Upper lobe of left lung (tissue), 6 donors: ENCODE measurements at regions not wholly inside any gene's neighbourhood (a gene's known extent, or its start where the extent isn't known, plus 50 kb on each side); places are given as distances from the start of the nearest gene placed in this dataset.

Experiments
- ATAC-seq, 2 donors: fragments of 200-7000 bp; cut with Tn5 transposase; one replicate each; pipeline ENCODE4 v1.9.1; 2022; ENCODE audit warnings: mild to moderate bottlenecking in 2 of 2, moderate library complexity in 2 of 2; ENCODE audit not compliant: low FRiP score in 2 of 2
- DNase-seq, 2 donors: peaks; one replicate each; pipeline ENCODE4 v3.0.0-alpha.2; 2019 to 2020
- H3K27ac ChIP-seq, 4 donors: fragments of 200-600 bp; sonication (generic); one replicate each; pipeline ENCODE4 v1.5.1; 2016 to 2019
- H3K27me3 ChIP-seq, 4 donors: fragments of 200-600 bp; sonication (generic); one replicate each; pipeline ENCODE4 v1.5.1; 2017 to 2019
- H3K36me3 ChIP-seq, 4 donors: fragments of 200-600 bp; sonication (generic); one replicate each; pipeline ENCODE4 v1.5.1; 2016 to 2019
- H3K4me1 ChIP-seq, 4 donors: fragments of 200-600 bp; sonication (generic); one replicate each; pipeline ENCODE4 v1.5.1; 2018 to 2019
- H3K4me3 ChIP-seq, 4 donors: fragments of 200-600 bp; sonication (generic); one replicate each; pipeline ENCODE4 v1.5.1; 2017 to 2019; ENCODE audit warnings: mild to moderate bottlenecking in 2 of 4, moderate library complexity in 1 of 4
- H3K9me3 ChIP-seq, 4 donors: fragments of 200-600 bp; sonication (generic); one replicate each; pipeline ENCODE4 v1.5.1; 2018 to 2019
- EP300 ChIP-seq, 4 donors: sonication (generic); formaldehyde crosslinking; IDR thresholded peaks; one replicate each; pipeline ENCODE4 v1.5.1; 2017; ENCODE audit warnings: antibody characterized with exemption in 4 of 4, control low read depth in 2 of 4
- POLR2A ChIP-seq, 4 donors: fragments of 450-650 bp; IDR thresholded peaks; one replicate each; pipeline ENCODE4 v1.5.1; 2016 to 2017; ENCODE audit warnings: antibody characterized with exemption in 4 of 4, mild to moderate bottlenecking in 2 of 4
- POLR2AphosphoS5 ChIP-seq, 2 donors: sonication (generic); formaldehyde crosslinking; IDR thresholded peaks; one replicate each; pipeline ENCODE4 v1.5.1; 2017; ENCODE audit warnings: antibody characterized with exemption in 2 of 2
- WGBS, 2 donors: methylation state at CpG; one replicate each; pipeline ENCODE4 v1.1.5; 2017 to 2018; 5-methylcytosine and 5-hydroxymethylcytosine counted together
- TF ChIP-seq, protein P1 (sequence below), 6 experiments: fragments of 450-650 bp in 4 of 6; fragments of 200-600 bp in 2 of 6; sonication (generic) in 2 of 6; IDR thresholded peaks; one replicate each; pipeline ENCODE4 v1.5.1; 2016 to 2019; ENCODE audit warnings: antibody characterized with exemption in 6 of 6
- donor health status: DM: no; HTN: no; CAD: no; lungs with moderate emphysema.
- donor health status: DM: no; HTN: yes; CAD: no; lungs with severe emphysema.

DNA sequence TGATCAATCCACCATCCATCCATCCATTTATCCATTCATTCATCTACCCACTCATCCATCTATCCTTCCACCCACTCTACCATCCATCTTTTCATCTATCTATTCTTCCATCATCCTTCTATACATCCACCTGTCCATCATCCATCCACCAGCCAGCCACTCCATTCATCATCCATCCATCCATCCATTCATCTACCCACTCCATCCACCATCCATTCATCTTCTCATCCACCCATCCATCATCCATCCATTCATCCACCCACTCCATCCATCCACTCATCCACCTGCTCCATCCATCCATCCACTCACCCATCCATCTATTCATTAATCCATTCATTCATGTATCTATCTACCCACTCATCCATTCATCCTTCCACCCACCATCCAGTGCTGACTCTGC lies 127.9 kb upstream of the TMPRSS2 start:
- no peaks in the 10 kb centered on the region for H3K27me3 ChIP-seq
- no peaks in the 10 kb centered on the region for H3K36me3 ChIP-seq
- H3K4me1 ChIP-seq, result peaks cover 0 to 12% (median 3%) of the 10 kb centered on the region in 4 donors
- no peak for DNase-seq
- TF ChIP-seq EP300 (IDR thresholded peaks at IDR 0.05), result no peak
- TF ChIP-seq, protein P1, sequence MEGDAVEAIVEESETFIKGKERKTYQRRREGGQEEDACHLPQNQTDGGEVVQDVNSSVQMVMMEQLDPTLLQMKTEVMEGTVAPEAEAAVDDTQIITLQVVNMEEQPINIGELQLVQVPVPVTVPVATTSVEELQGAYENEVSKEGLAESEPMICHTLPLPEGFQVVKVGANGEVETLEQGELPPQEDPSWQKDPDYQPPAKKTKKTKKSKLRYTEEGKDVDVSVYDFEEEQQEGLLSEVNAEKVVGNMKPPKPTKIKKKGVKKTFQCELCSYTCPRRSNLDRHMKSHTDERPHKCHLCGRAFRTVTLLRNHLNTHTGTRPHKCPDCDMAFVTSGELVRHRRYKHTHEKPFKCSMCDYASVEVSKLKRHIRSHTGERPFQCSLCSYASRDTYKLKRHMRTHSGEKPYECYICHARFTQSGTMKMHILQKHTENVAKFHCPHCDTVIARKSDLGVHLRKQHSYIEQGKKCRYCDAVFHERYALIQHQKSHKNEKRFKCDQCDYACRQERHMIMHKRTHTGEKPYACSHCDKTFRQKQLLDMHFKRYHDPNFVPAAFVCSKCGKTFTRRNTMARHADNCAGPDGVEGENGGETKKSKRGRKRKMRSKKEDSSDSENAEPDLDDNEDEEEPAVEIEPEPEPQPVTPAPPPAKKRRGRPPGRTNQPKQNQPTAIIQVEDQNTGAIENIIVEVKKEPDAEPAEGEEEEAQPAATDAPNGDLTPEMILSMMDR (IDR thresholded peaks at IDR 0.05), result no peak
- no peak for TF ChIP-seq POLR2AphosphoS5 (IDR thresholded peaks at IDR 0.05)
- TF ChIP-seq POLR2A (IDR thresholded peaks at IDR 0.05), result no peak
- no peak overlapping the region for H3K4me3 ChIP-seq
- no peak for ATAC-seq
- no peaks in the 10 kb centered on the region for H3K9me3 ChIP-seq
- H3K27ac ChIP-seq, result no peak overlapping the region

DNA sequence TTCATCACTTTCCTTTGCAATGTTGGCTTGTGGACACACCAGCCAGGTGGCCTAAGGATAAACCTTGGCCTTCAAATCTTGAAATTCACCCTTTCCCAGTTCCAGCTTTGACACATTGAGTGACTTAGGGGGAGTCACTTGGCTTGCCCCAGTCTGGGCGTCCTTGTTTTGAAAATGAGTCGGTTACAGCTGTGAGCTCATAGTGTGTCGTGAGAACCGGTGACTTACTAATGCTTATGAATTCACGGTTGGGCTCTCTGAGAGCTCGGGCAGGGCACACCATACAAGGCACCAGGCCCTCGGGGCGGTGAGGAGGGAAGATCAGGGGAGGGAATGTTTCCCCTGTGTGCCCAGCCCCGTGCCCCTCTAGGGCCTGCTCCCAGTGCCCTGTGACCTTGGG lies 126.9 kb upstream of the TMPRSS2 start:
- Histone ChIP-seq H3K4me1 (peaks cover 0 to 12% (median 3%) of the 10 kb centered on the region in 4 donors), H3K9me3 (no peaks in the 10 kb centered on the region), H3K27me3 (no peaks in the 10 kb centered on the region), H3K36me3 (no peaks in the 10 kb centered on the region), H3K4me3 (no peak overlapping the region), H3K27ac (peak overlapping the region in 2 of 4 donors; percentile 1 to 39)
- DNase-seq, result no peak
- WGBS, 2 donors, result 82 to 85% methylated on average over 6 to 9 of the region's 9 CpGs
- no peak for ATAC-seq
- TF ChIP-seq POLR2A (IDR thresholded peaks at IDR 0.05) (no peak), EP300 (IDR thresholded peaks at IDR 0.05) (no peak), POLR2AphosphoS5 (IDR thresholded peaks at IDR 0.05) (no peak)
- TF ChIP-seq, protein P1 (IDR thresholded peaks at IDR 0.05), result no peak

DNA sequence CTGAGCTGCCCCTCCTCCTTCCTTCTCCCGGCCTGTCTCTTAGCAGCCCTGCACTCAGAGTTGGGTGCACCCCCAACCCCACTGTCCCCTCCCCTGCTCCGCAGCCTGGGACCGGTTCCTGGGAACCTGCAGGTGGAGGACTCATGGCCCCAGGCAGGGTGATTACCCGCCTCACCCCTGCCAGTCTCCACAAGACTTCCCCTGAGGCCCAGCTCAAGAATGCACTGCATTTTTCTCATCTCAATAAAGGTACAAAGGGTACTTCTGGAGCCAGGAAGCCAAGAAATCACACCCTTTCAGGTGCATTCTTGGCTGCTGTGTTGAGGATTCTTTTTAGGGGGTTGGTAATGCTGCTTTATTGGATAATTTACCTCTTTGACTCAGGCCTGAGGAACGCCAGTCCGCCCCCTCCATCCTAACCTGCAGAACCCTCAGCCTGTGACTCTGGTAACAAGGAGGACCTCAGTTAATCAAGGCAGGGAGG lies 126.3 kb upstream of the TMPRSS2 start:
- peak in 1 of 2 donors; percentile 45 for DNase-seq
- TF ChIP-seq POLR2AphosphoS5 (IDR thresholded peaks at IDR 0.05), result no peak
- TF ChIP-seq EP300 (IDR thresholded peaks at IDR 0.05), result peak in 1 of 4 donors; percentile 16
- no peaks in the 10 kb centered on the region for H3K36me3 ChIP-seq
- peaks cover 0 to 12% (median 3%) of the 10 kb centered on the region in 4 donors for H3K4me1 ChIP-seq
- no peaks in the 10 kb centered on the region for H3K27me3 ChIP-seq
- ATAC-seq, result peak in 1 of 2 donors; percentile 83
- WGBS, 2 donors, result 62 to 67% methylated on average over 6 of the region's 6 CpGs
- no peak overlapping the region for H3K4me3 ChIP-seq
- H3K9me3 ChIP-seq, result no peaks in the 10 kb centered on the region
- H3K27ac ChIP-seq, result peak overlapping the region in 1 of 4 donors; percentile 61

DNA sequence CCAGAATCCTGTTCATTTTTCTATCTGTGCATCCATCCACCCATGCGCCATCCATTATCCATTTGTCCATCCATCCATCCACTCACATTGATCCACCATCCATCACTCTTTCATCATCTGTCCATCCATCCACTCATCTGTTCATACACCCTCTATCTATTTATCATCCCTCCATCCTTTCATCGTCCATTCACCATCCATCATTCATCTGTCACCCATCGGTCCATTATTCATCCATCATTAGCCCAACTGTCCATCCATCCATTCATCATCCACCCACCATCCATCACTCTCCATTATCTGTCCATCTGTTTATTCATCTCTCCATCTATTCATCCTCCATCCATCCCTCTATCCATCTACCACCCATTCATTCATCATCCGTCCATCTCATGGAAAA lies 125.7 kb upstream of the TMPRSS2 start:
- peaks cover 0 to 12% (median 3%) of the 10 kb centered on the region in 4 donors for H3K4me1 ChIP-seq
- no peaks in the 10 kb centered on the region for H3K9me3 ChIP-seq
- H3K4me3 ChIP-seq, result no peak overlapping the region
- 84 to 93% methylated on average over 4 of the region's 4 CpGs for WGBS, 2 donors
- H3K27ac ChIP-seq, result peak overlapping the region in 2 of 4 donors; percentile 23 to 61
- no peaks in the 10 kb centered on the region for H3K27me3 ChIP-seq
- ATAC-seq (no peak), DNase-seq (no peak)
- no peaks in the 10 kb centered on the region for H3K36me3 ChIP-seq
- TF ChIP-seq POLR2AphosphoS5 (IDR thresholded peaks at IDR 0.05) (no peak), EP300 (IDR thresholded peaks at IDR 0.05) (no peak)
- TF ChIP-seq, protein P1 (IDR thresholded peaks at IDR 0.05), result no peak

DNA sequence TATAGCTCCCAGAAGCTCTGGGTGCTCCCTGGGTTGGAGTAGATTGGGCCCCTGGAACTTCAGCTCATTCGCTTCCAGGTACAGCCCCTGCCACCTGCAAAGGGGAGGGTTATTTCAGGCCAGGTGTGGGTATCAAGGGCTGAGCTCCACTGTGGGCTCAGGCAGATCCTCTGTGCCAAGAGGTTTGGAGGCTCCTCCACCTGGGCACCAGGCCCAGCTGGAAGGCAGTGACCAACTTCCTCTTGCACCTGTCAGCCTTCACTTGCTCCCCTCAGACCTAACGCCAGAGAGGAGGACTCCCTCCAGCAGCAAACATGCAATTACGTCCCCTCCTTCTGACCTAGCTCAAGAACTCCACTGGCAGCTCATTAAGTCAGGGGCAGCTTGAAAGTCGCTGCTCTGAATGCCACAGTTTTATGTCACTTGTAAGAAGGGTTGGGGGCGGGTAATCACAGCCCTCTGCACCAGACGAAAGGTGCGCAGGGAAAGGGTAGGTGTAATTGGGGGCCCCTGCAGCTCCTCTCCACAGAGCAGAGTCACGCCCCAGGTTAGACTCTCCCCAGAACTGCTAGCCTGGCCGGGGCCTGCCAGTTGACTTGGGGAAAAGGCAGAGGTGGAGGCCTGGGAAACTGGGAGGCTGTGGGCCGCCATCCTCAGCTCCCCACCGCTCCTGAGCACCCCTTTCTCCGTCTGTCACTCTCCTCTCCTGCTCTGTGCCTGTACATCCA lies 125.0 kb upstream of the TMPRSS2 start:
- DNase-seq (no peak), ATAC-seq (no peak)
- TF ChIP-seq, protein P1 (IDR thresholded peaks at IDR 0.05), result no peak
- no peak for TF ChIP-seq POLR2A (IDR thresholded peaks at IDR 0.05)
- TF ChIP-seq POLR2AphosphoS5 (IDR thresholded peaks at IDR 0.05), result no peak
- TF ChIP-seq EP300 (IDR thresholded peaks at IDR 0.05), result no peak
- peaks cover 0 to 12% (median 3%) of the 10 kb centered on the region in 4 donors for H3K4me1 ChIP-seq
- 74 to 77% methylated on average over 11 to 12 of the region's 12 CpGs for WGBS, 2 donors
- H3K27ac ChIP-seq, result peak overlapping the region in 2 of 4 donors; percentile 23 to 61
- H3K27me3 ChIP-seq, result no peaks in the 10 kb centered on the region
- H3K36me3 ChIP-seq, result no peaks in the 10 kb centered on the region
- H3K4me3 ChIP-seq, result no peak overlapping the region
- no peaks in the 10 kb centered on the region for H3K9me3 ChIP-seq
